Panc1 (cell line): ENCODE measurements at regions not wholly inside any gene's neighbourhood (a gene's known extent, or its start where the extent isn't known, plus 50 kb on each side); places are given as distances from the start of the nearest gene placed in this dataset.

Experiments
- ATAC-seq: fragments of 200-7000 bp; cut with Tn5 transposase; 2 replicates; pipeline ENCODE4 v1.9.1; 2020; ENCODE audit warnings: mild to moderate bottlenecking, moderate library complexity
- BruUV-seq: library from RNA; stranded (reverse); fragments of 400-500 nt; replicated peaks from 2 replicates; lab custom pipeline; 2021; lab: Mats Ljungman, UMichigan
- CTCF ChIA-PET: fragments of 300-600 bp; sonication (Branson Sonifier 250); formaldehyde crosslinking; loops from one replicate; lab custom pipeline; 2022; ENCODE audit warnings: antibody characterized with exemption; lab: Charles Lee
- POLR2A ChIA-PET: fragments of 300-600 bp; sonication (Branson Sonifier 250); formaldehyde crosslinking; loops from one replicate; lab custom pipeline; 2022; ENCODE audit warnings: antibody characterized with exemption; lab: Charles Lee
- DNase-seq: peaks from one replicate; pipeline ENCODE4 v3.0.0-alpha.2; 2010; ENCODE audit warnings: low read depth, low spot score
- H3K27ac ChIP-seq: 2 replicates; pipeline ENCODE4 v1.5.1; 2011; ENCODE audit warnings: mild to moderate bottlenecking, low read length, inconsistent platforms
- H3K27me3 ChIP-seq: fragments of 200-500 bp; sonication (Bioruptor generic); 2 replicates; pipeline ENCODE4 v1.6.0; 2014; ENCODE audit warnings: low read length, inconsistent platforms; ENCODE audit not compliant: control insufficient read depth, insufficient read depth
- H3K36me3 ChIP-seq: fragments of 200-500 bp; sonication (Bioruptor generic); 2 replicates; pipeline ENCODE4 v1.5.1; 2014; ENCODE audit warnings: inconsistent platforms, mild to moderate bottlenecking, low read length, moderate library complexity; ENCODE audit not compliant: control insufficient read depth, insufficient read depth
- H3K4me1 ChIP-seq: 2 replicates; pipeline ENCODE4 v1.5.1; 2011; ENCODE audit warnings: inconsistent platforms, mild to moderate bottlenecking, low read length, moderate library complexity; ENCODE audit not compliant: control insufficient read depth, insufficient read depth
- H3K4me3 ChIP-seq, 2 experiments: 2 replicates each; pipeline ENCODE4 v1.5.1; 2011 to 2012; ENCODE audit warnings: low read depth in 2 of 2, low read length in 2 of 2, mild to moderate bottlenecking in 2 of 2, inconsistent platforms in 1 of 2, moderate library complexity in 1 of 2
- H3K9me3 ChIP-seq: fragments of 200-500 bp; sonication (Bioruptor generic); 2 replicates; pipeline ENCODE4 v1.5.1; 2014; ENCODE audit warnings: low read depth, mild to moderate bottlenecking, inconsistent platforms, low read length, moderate library complexity; ENCODE audit not compliant: control insufficient read depth, insufficient read depth
- POLR2AphosphoS5 ChIP-seq: IDR thresholded peaks from 2 replicates; pipeline ENCODE4 v1.6.1; 2012; ENCODE audit warnings: mild to moderate bottlenecking, low read depth, low read length, moderate library complexity
- SIN3A ChIP-seq: IDR thresholded peaks from 2 replicates; pipeline ENCODE4 v1.6.1; 2012; ENCODE audit warnings: low read depth, mild to moderate bottlenecking, low read length, moderate library complexity, borderline replicate concordance; ENCODE audit not compliant: insufficient read depth
- TCF7L2 ChIP-seq: IDR thresholded peaks from 2 replicates; pipeline ENCODE4 v1.6.1; 2011; ENCODE audit warnings: mild to moderate bottlenecking, low read depth, low read length, inconsistent platforms
- in situ Hi-C: cut with HindIII; loops from 2 replicates; pipeline ENCODE4 v1.10.0; 2016; ENCODE audit warnings: low sequenced_read_pairs, low pct_unique_long_range_greater_than_20kb
- intact Hi-C: fragments of 100-400 bp; cut with micrococcal nuclease; formaldehyde crosslinking; loops from one replicate; pipeline ENCODE4 v1.10.0; 2022; ENCODE audit not compliant: unreplicated experiment
- TF ChIP-seq, protein P1 (sequence below): fragments of 450-650 bp; IDR thresholded peaks from 2 replicates; pipeline ENCODE4 v1.5.1; 2017; ENCODE audit warnings: mild to moderate bottlenecking
- TF ChIP-seq, protein P2 (sequence below), 2 experiments: IDR thresholded peaks; 2 replicates each; pipeline ENCODE4 v1.6.1; 2011 to 2012; ENCODE audit warnings: low read depth in 2 of 2, control low read depth in 1 of 2, low read length in 1 of 2, mild to moderate bottlenecking in 1 of 2, moderate library complexity in 1 of 2; ENCODE audit not compliant: insufficient read depth in 1 of 2

- BruUV-seq, result no TSS peak
- CTCF ChIA-PET, result no interaction called here
- in situ Hi-C loops, result no loop called here
Observed at GRCh38 chr17:53942436-53942835, 119.7 kb downstream of the KIF2B start.

DNA sequence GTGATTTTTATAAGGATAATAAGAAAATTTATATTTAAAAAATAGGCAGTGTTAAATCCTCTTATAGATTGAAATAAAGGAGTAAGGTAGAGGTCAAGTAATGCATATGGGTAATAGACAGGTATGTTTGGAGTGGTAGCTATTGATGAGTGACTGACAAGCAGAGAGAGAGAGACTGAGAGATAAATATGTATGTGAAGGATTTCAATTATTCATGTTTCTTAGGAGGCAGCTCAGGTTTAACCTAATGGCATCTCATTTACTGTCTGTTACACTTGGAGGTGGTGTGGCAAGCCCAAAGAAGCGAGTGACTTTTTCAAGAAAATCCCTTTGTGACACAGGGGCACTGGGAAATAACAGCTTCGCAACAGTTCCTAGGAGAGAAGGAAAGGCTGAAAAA lies 120.2 kb downstream of the KIF2B start:
- ChIA-PET CTCF (no interaction called here), POLR2A (no interaction called here)
- TF ChIP-seq TCF7L2, result no peak
- TF ChIP-seq, protein P1, sequence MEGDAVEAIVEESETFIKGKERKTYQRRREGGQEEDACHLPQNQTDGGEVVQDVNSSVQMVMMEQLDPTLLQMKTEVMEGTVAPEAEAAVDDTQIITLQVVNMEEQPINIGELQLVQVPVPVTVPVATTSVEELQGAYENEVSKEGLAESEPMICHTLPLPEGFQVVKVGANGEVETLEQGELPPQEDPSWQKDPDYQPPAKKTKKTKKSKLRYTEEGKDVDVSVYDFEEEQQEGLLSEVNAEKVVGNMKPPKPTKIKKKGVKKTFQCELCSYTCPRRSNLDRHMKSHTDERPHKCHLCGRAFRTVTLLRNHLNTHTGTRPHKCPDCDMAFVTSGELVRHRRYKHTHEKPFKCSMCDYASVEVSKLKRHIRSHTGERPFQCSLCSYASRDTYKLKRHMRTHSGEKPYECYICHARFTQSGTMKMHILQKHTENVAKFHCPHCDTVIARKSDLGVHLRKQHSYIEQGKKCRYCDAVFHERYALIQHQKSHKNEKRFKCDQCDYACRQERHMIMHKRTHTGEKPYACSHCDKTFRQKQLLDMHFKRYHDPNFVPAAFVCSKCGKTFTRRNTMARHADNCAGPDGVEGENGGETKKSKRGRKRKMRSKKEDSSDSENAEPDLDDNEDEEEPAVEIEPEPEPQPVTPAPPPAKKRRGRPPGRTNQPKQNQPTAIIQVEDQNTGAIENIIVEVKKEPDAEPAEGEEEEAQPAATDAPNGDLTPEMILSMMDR, result no peak
- no peak for TF ChIP-seq POLR2AphosphoS5
- TF ChIP-seq SIN3A, result no peak
- TF ChIP-seq, protein P2, sequence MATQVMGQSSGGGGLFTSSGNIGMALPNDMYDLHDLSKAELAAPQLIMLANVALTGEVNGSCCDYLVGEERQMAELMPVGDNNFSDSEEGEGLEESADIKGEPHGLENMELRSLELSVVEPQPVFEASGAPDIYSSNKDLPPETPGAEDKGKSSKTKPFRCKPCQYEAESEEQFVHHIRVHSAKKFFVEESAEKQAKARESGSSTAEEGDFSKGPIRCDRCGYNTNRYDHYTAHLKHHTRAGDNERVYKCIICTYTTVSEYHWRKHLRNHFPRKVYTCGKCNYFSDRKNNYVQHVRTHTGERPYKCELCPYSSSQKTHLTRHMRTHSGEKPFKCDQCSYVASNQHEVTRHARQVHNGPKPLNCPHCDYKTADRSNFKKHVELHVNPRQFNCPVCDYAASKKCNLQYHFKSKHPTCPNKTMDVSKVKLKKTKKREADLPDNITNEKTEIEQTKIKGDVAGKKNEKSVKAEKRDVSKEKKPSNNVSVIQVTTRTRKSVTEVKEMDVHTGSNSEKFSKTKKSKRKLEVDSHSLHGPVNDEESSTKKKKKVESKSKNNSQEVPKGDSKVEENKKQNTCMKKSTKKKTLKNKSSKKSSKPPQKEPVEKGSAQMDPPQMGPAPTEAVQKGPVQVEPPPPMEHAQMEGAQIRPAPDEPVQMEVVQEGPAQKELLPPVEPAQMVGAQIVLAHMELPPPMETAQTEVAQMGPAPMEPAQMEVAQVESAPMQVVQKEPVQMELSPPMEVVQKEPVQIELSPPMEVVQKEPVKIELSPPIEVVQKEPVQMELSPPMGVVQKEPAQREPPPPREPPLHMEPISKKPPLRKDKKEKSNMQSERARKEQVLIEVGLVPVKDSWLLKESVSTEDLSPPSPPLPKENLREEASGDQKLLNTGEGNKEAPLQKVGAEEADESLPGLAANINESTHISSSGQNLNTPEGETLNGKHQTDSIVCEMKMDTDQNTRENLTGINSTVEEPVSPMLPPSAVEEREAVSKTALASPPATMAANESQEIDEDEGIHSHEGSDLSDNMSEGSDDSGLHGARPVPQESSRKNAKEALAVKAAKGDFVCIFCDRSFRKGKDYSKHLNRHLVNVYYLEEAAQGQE (IDR thresholded peaks at IDR 0.05; ENCODE audit: insufficient read depth in 1 of 2, low read depth in 2 of 2, low read length in 1 of 2), result no peak
- Histone ChIP-seq H3K36me3 (no peaks in the 10 kb centered on the region), H3K4me1 (no peaks in the 10 kb centered on the region), H3K4me3 (no peak overlapping the region), H3K9me3 (peaks cover 5% of the 10 kb centered on the region; the same call in 1 of the 2 replicates), H3K27ac (no peak overlapping the region), H3K27me3 (no peaks in the 10 kb centered on the region)
- ATAC-seq, result no peak
- in situ Hi-C loops, result no loop called here
- intact Hi-C loops, result no loop called here
- no TSS peak for BruUV-seq
- no peak for DNase-seq

More at GRCh38 chr17:53942436-53942835, 119.7 kb downstream of the KIF2B start:
- no peak for DNase-seq
- H3K27ac ChIP-seq, result no peak overlapping the region
- H3K36me3 ChIP-seq, result no peaks in the 10 kb centered on the region
- ATAC-seq, result no peak
- no peaks in the 10 kb centered on the region for H3K27me3 ChIP-seq
- intact Hi-C loops, result no loop called here
- no peaks in the 10 kb centered on the region for H3K4me1 ChIP-seq
- POLR2A ChIA-PET, result no interaction called here
- peaks cover 2% of the 10 kb centered on the region; the same call in 1 of the 2 replicates for H3K9me3 ChIP-seq
- H3K4me3 ChIP-seq, result no peak overlapping the region
- TF ChIP-seq, protein P2 (IDR thresholded peaks at IDR 0.05; ENCODE audit: insufficient read depth in 1 of 2, low read depth in 2 of 2, low read length in 1 of 2), result no peak
- TF ChIP-seq, protein P1, result no peak
- TF ChIP-seq SIN3A (no peak), TCF7L2 (no peak), POLR2AphosphoS5 (no peak)
